HG03575 (cell line): ENCODE measurements at regions not wholly inside any gene's neighbourhood (a gene's known extent, or its start where the extent isn't known, plus 50 kb on each side); places are given as distances from the start of the nearest gene placed in this dataset.
"Not testable (repeated sequence)": the region's sequence is repeated elsewhere in the genome, so short reads cannot be mapped to it uniquely, and the experiment has no call there.

Source experiments
- ATAC-seq: cut with Tn5 transposase; IDR thresholded peaks from one replicate; pipeline ENCODE4 v1.9.1; 2021; ENCODE audit not compliant: unreplicated experiment, insufficient number of reproducible peaks, low FRiP score; ENCODE audit errors: extremely low read depth

DNA sequence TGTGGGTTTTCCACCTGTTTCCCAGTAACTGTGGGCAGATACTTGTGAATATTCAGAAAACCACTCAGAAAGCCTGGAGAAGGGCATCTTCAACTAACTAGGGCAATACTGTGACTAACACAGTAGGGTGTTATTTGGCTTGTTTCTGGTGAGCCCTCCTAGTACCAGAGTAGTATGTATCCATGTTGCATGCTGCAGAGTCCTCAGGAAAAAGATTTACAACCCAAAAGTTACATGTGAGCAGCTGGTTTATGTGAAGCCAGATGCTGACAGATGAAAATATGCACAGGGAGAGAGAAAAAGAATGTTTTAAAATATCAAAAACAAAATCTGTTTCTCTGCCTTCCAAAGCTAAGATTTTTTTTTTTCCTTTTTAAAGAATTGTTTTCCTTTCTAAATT is 333.2 kb upstream of the UBE2E3 start:
- ATAC-seq: no peak

DNA sequence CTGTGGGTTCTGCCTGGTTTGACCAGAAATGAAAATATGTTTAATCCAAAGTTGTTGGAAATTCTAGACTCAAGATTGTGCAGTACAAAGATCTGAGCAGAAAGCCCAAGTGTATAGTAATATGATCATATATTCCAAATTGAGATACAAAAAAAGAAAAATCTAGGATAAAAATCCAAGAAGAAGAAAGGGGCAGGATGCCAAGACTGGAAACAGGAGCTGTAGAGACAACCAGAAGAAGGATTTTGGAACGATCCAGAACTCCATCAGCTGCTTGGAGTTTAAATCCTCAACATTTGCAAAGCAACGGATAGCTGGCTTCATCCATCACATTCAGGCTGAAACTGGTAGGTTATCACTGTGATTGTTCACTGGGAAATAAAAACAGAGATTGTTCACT is 333.6 kb upstream of the UBE2E3 start:
- no peak for ATAC-seq

DNA sequence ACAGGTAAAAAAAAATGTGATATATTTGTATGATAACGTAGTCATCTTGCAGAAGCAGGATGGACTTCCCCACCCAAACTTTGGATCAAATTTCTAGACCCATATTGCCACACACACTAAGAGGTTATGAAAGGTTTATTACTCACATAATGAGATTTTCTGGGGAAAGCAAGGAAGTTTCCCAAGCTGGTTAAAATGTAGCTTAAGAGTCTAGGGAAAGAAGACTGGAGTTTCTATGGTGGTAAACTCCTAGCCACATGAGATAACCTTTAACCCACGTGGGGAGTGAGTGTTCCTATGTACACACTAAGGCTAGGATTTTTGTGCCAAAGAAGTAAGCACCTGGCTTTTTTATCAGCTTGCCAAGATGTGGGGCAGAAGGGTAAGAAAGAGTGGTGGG is 335.7 kb upstream of the UBE2E3 start:
- no peak for ATAC-seq

DNA sequence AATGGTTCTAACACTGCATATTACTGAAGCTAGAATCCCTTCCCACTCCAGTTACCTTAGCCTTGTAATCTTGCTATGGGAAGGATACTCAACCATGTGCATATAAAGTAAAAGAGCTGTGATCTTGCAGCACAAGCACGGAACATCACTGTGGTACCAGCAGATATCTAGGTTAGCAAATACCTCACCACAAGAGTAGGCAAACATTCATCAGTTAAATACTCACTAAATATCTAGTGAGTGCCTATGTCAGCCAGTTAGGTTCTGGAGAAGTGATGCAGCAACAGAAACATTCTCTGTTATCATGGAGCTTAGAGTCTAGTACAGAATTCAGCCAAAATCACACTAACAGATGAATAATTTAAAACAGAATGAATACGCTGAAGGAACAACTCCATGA is 349.6 kb upstream of the UBE2E3 start:
- no peak for ATAC-seq

DNA sequence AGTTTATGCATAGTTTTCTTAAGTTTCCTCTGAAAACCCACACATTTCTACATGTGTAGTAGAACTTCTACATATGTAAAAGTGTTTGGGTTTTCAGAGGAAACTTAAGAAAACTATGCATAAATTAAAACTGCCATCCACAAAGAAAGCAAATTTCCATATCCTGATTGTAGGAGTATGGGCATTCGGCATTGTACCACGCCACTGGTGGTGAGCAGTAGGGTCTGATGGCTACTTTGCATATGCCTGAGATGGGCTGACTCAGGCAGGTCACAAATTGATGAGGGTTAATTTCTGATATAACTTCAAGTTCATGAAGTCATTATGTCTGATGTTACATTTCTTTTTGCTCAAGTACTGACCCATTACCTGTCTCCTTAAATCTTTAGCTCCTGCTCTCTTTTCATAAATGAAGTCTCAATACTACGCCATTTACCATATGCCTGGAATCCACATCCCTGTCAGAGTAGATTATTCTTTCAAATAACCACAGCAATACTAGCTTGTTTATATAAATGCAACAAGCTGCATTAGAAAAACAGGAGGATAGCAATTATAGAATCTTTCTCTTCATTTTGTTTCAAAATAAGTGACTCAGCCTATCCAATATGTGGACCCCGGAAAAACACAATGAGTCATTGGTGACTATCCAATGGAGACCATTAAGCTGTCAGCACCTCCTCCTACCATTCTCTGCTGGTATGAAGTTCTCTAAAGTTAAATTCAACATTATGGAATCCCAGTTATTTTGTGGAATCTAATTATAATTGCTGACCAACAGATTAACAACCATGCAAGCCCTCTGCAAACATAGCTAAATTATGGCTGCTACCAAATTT is 355.2 kb upstream of the UBE2E3 start:
- no peak for ATAC-seq

DNA sequence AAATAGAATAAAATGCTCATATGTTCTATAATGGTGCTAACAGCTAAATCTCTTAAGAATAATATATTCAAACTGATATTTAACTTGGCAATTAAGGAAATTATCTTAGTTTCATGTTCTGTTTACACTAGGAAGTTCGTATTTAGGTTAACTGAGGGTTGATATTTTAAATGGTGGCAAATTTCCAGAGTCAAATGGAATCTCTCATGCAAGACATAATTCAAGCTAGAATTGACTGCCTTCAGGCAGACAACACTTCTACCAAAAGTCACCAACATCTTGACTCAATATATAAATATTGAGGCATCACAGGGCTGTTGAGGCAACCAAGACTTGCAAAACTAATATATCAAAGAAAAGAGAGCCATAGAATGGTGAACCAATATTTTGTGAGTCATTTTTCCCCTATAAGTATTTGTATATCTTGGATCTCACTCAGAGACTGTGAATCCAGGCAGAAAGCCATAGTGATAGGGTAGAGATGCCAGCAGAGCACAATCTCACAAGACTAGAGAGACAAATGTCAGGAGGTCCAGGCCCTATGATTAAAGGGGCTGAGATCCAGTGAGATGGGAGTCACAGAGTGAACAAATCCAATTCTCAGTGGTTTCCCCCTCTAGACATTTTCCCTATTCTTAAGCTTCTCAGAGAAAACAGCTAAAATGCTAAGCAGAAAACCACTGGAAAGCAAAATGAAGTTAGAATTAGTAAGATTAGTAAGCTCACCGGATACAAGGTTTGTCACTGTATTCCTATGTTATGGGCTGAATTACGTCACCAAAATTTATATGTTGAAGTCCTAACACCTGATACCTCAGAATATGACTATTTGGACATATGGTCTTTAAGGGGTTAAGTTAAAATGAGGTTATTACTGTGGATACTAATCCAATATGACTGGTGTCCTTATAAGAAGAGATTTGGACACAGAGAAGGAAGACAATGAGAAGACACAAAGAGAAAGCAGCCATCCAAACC is 358.2 kb upstream of the UBE2E3 start:
- ATAC-seq: no peak

DNA sequence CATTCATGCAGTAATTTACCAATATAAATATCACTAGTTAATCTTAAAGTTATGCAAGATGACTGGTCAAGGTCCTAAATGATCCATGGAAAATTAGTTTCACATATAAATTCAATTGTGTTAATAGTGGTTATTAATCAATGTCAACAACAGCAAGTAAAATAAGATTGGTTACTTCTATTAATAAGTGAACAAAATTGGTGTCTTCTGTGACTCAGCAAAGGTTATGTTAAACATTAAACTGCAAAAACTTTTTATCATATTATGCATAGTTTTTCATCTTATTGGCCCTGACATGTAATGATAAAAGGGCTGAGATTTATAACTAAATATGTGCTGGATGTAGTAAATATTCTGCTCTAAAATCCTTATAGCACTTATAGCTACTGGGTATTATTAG is 359.0 kb upstream of the UBE2E3 start:
- ATAC-seq: no peak

DNA sequence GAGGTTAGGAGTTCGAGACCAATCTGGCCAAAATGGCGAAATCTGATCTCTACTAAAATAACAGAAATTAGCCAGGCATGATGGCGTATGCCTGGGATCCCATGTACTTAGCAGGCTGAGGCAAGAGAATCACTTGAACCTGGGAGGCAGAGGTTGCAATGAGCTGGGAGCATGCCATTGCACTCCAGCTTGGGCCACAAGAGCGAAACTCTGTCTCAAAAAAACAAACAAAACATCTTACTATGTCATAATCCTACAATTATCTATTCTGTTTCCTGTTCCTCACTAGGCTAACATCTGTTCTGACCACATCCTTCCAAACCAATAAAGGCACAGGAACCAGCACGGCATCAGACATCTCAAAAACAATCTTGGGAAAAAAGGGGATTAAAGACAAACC is 361.8 kb upstream of the UBE2E3 start:
- ATAC-seq: no peak

DNA sequence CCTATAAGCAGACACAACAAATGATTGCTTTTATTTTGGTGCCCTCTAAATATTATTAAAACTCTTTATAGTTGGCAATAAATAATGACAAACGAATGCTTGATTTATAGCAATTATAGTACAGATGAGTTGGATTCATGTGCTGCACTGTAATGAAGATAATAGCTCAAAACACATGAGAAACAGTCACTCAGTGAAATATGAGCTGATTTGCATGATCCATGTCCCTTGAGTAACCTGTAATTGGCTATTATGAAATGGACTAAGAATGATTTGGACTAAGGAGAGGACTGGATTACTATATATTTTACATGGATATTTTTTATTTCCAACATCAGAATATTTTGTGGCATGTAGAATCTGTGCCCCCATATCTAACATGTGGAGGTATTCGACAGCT is 365.6 kb upstream of the UBE2E3 start:
- ATAC-seq: no peak

DNA sequence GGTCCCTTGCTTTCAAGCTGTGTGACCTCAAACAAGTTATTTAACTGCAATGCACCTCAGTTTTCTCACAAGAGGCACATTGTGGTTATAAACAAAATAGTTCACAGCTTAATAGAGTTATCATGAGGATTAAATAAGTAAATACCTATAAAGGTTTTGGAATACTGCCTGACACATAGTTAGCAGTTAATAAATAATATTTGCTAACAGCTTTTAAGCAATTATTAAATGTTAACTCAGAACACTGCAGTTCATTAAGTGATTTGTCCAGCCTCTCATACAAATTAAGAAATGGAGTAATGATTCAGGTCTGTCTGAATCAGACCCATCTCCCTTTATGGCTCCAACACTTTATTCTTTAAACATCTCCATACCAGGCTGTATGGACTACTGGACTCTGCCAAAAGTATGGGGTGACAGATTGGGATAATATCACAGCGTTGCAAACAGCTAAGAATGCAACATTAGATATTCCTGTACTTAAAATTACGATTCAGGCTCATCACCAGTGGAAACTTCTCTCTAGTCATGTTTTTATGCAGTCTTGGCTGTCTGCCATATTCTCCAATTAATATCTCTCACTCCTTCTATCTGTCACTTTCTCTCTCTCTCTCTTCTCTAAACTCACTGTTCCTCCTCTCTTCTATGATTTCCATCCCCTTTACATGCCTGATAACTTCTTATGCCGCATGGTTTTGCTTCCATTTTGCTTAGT is 370.6 kb upstream of the UBE2E3 start:
- ATAC-seq: no peak

DNA sequence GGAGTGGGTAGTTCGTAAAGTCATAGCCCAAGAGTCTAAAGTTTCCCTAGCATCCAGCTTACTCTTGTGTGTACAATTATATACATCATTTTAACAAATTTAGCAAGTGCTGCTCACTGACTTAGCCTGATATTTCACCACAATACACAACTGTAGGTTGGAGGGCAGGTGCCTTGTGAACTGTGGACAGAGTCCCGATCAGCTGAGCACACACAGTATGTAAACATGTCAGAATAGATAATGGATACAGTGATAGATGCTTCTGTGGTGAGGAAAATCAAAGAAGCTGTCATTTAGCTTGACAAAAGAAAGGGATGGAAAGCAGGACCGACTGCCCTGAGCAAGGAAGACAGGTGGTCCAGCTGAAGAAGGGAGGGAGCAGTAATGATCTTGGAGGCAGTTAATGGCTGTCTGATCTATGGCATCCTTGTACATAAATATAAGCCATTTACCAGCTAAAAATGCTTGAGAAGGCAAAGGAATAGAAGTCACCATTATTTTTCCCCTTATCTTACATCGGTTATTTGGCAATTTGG is 372.8 kb upstream of the UBE2E3 start:
- ATAC-seq: no peak

DNA sequence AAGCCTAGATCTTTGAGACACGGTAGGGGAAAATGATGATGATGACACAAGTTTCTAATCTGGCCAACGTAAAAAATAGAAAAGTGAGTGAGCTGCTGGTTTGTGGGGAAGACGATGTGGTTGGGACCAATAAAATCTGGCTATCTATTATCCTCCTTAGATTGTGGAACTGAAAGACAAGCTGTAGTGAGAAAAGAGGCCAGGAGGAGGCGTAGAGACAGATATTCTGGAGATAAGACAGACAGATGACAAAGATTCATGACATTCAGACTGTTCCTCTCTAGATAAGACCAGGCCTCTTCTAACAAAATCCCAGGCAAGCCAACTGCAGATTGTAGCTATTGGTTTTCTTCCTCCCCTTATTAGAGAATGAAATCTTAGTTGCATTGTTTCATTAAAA is 376.3 kb upstream of the UBE2E3 start:
- no peak for ATAC-seq

DNA sequence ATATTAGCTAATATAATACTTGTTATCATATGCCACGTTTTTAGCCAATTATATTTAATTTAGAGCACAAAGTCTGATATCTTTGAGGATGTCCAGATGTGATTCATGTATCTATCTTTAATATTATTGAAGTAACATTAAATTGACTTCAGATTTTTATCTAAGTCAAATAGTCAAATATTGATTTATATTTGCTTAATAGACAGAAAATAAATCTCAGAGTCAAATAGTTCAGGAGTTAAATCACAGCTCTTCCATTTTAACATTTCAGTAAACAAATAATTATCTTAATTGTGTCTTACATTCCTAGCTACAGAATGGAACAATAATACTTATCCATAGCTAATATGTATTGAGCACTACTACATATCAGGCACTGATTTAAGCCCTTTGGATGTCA is 379.4 kb upstream of the UBE2E3 start:
- ATAC-seq: no peak

DNA sequence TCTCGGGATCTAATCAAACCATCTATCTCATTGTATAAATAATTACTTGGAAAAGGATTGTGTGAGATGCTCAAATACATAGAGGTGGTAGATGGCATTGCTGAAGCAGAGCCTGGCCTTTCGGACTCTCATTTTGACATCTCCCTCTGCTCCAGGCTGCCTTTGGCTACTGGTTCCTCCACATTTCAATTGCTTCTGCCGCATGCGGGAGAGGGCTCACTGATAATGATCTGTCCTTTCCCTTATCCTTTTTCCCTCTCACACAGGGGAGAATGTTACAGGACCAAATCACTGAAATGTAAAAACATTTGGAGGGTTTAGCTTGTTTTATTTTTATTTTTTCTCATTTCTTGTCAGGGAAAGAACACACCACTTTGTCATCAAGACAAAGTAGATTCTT is 380.6 kb upstream of the UBE2E3 start:
- ATAC-seq: no peak

DNA sequence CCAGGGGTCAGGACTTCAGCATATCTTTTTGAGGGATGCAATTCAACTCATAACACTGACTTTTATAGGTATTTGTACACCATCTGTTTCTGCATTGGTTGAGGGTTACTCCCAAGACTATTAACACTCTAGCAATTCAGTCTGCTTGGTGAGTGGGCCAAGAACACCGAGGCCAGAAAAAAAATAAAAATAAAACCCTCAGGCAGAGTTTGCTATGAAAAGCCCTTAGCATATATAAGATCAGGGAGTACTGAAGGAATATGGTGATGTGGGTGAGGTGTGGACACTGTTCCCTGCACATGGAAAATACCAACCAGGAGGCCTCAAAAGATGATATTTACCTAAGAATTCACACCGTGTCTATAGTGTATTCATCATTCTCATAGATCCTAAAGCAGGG is 383.2 kb upstream of the UBE2E3 start:
- ATAC-seq: no peak

DNA sequence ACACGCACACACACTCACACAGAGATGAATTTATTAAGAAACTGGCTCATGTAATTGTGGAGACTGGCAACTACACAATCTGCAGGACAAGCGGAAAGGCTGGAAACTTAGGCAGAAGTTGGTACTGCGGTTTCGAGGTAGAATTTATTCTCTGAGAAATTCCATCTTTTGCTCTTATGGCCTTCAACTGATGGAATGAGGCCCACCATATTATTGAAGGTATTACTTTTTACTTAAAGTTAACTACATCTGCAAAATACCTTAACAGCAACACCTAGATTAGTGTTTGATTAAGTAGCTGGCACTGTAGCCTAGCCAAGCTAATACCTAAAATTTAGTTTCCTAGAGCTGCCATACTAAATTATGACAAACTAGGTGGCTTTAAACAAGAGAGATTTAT is 384.0 kb upstream of the UBE2E3 start:
- ATAC-seq: no peak

DNA sequence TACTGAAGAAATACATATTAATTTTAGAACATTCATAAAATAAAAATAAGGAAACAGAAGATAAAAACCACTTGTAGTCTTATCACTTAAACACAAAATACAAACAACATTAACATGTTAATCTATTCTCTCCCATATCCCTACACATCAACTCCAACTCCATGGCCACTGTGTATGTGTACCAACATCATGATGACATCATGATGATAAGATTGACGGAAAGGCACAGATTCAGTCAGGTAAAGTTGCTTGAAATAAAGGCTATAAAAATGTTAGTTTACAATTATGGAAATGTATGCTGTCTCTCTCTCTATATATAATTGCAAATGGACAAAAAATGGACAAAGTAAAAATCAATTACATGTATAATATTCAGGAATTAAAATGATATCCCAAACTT is 388.5 kb upstream of the UBE2E3 start:
- ATAC-seq: no peak

DNA sequence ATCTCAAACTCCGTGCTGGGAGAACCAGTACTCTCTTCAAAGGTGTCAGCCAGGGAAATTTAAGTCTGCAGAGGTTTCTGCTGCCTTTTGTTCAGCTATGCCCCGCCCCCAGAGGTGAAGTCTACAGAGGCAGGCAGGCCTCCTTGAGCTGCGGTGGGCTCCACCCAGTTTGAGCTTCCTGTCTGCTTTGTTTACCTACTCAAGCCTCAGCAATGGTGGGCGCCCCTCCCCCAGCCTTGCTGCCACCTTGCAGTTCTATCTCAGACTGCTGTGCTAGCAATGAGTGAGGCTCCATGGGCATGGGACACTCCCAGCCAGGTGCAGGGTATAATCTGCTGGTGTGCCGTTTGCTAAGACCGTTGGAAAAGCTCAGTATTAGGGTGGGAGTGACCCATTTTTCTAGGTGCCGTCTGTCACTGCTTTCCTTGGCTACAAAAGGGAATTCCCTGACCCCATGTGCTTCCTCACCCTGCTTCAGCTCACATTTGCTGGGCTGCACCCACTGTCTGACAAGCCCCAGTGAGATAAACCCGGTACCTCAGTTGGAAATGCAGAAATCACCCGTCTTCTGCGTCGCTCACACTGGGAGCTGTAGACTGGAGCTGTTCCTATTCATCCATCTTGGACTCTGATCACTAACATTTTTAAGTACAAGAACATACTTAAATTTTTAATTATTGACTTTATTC is 389.2 kb upstream of the UBE2E3 start:
- not testable (repeated sequence) for ATAC-seq
